GM21529 (cell line): ENCODE measurements at regions not wholly inside any gene's neighbourhood (a gene's known extent, or its start where the extent isn't known, plus 50 kb on each side); places are given as distances from the start of the nearest gene placed in this dataset.

Source experiments
- ATAC-seq: cut with Tn5 transposase; IDR thresholded peaks from one replicate; pipeline ENCODE4 v1.9.1; 2021; ENCODE audit not compliant: unreplicated experiment

DNA sequence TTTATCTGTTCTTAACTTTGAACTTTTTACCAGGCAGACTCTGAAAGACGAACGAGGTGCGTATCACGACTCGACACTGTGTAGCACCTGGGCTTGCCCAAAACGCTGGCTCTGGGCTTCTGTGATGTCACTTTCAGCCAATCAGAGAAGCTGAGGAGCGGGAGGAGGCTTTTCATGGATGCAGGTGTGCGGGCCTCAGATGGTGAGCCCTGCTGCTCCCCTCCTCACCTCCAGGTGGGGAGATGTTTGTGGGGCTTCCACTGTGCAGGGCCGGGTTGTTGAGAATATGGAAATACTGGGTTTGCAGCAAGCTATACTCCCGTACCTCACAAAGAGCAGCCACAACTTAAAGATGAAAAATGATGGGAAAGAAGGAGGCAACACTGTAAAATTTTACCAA lies 246.3 kb downstream of the IRX2 start:
- no peak for ATAC-seq

DNA sequence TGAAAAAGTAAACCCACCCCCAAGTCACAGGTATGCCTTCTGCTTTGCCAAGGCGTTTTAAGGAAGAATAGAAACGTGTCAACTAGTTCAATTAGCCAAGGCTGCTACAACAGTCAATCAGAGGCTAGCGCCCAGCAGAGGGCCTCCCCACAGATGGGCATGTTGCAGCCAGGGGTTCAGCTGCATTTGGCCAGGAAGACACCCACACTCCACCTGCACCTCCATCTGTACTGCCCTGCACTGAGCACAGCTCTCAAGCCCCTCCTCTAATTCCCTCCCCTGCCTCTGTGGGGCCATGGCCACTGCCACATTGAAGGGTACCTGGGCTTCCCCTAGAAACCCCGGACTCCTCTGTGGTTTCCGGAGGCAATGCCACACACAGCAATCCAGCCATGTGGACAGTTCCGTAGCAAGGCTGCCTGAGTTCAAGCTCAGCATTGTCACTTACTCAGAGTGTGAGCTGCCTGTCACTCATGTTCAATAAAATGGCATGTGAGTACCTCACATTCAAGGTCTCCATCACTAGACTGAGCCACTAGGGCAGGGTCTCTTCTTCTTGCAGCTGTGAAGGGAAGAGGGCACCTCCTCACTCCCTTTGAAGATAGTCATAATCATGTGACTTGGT lies 248.4 kb downstream of the IRX2 start:
- no peak for ATAC-seq

DNA sequence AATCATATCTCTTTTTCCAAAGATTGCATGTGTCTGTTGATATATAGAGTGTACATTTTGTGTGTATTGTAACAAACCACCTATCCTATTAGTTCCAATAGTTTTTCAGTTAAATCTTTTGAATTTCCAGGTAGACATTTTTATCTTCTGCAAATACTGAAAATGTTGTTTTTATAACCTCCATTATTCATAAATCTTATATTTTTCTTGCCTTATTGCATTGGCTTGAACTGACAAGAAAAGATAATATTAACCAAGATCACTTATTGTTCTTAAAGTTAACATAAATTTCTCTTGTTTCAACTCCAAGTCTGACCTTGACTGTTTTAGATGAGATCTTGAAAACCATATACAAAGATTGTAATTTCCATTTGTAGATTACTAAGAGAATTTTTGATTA lies 251.6 kb downstream of the IRX2 start:
- ATAC-seq = no peak

DNA sequence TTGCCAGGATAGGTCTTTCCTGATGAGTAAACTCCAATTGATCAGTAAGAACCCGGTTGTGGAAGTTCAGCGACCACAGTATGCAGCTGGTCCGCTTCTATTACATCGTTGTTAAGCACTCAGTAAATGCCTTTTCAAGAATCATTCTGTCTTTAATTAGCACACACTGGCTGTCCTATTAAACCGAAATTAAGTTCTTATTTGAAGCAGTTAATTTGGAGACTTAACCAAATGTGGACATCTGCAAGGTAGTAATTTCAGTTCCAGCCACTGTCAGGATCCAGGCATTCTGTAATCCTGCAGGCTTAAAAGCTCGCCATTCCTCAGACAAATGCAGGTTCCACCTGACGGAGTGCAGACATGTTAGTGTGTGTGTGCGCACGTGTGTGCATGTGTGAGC lies 254.6 kb downstream of the IRX2 start:
- ATAC-seq = no peak

DNA sequence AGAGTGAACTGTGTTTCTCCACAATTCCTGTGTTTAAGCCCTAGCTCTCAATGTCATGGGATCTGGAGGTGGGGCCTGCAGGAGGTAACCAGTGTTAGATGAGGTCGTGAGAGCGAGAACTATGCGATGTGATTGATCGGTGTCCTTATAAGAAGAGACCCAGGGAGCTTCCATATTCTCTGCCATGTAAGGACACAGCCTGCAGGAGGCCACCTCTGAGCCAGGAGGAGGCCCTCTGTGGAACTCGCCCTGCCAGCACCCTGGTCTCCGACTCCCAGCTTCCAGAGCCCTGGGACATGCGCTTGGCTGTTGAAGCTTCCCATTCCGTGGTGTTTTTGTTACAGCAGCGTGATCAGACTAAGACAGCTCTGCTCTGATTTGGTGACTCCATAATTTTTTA lies 255.4 kb downstream of the IRX2 start:
- no peak for ATAC-seq

DNA sequence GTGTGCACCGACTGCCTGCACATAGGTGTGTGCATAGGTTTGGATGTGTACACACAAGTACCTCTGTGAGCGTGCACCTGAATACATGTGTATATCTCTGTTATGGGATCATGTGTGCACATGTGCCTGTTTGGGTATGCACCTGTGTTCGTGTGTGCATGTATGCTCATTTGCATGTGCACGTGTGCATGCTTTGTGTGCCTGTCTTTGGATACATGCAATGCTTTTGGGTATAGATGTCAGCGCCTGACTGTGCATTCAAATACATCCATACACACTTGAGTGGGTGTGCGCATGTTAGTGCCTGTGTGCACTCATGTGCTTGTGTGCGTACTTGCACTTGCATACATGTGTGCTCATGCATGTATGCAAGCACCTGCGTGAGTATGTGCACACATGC lies 258.1 kb downstream of the IRX2 start:
- ATAC-seq = no peak

DNA sequence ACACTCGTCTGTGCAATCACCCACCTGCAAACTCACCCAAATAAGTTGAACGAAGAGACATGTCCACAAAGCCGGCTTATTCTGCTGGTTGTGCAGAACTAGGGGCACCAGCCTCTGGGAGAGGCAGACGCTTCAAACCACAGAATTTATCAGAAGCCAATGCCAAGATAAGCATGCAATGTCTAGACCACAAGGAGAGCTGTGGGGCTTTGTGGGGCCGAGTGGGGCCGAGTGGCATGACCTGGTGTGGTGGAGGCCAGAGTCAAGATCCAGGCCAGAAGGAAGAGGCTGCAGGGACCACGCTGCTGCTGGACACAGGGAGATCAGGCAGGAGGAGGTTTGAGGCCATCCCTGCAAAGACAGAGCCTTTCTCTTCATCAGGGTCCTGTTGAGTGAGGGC lies 259.0 kb downstream of the IRX2 start:
- ATAC-seq = no peak

DNA sequence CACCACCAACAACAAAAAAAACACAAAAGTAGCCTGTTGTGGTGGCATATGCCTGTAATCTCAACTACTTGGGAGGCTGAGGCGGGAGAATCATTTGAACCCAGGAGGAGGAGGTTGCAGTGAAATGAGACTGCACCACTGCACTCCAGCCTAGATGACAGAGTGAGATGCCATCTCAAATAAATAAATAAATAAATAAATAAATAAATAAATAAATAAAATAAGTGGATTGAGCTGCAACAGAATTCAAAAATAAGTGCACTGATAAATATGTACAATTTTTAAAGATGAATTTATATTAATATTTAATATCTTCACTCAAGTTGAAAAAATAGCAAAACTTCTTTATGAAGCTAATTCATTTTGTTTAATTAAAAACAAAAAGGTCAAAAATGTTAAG lies 259.6 kb downstream of the IRX2 start:
- ATAC-seq = no peak

DNA sequence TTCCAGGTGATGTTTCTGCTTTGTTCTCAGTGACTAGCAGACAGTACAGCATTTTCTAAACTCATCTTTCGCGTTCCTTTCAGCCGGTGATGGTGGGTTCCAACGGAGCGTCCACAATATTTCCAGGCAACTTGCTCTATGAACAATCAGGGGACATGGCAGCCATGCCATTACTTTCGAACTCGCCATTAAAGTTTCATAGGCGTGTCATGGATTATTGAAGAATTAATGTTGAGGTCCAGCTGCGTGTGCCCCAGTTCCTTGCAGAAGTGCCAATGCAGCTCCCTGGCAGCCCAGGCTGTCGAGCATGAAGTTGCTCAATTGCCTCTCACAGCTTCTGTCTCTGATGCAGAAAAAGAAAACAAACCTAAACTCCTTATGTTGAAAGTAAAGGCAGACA lies 262.2 kb downstream of the IRX2 start:
- no peak for ATAC-seq

DNA sequence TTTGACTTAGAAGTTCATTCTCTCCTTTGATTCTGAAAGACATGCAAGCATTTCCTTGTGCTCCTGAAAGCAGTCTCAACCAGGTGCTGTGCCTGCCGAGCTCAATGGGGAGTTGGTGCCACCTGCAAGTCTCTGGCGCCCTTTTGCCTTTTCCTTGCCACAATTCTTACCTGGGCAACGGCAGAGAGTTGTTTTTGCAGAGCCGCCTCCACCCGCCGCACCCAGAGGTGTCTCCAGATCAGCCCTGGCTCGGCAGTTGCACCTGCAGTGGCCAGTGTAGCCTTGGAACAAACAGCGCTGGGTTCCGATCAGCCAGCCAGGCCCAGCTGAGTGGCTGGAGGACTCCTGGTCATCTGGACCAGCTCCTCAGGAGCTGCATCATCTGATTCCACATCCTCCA lies 262.9 kb downstream of the IRX2 start:
- no peak for ATAC-seq

DNA sequence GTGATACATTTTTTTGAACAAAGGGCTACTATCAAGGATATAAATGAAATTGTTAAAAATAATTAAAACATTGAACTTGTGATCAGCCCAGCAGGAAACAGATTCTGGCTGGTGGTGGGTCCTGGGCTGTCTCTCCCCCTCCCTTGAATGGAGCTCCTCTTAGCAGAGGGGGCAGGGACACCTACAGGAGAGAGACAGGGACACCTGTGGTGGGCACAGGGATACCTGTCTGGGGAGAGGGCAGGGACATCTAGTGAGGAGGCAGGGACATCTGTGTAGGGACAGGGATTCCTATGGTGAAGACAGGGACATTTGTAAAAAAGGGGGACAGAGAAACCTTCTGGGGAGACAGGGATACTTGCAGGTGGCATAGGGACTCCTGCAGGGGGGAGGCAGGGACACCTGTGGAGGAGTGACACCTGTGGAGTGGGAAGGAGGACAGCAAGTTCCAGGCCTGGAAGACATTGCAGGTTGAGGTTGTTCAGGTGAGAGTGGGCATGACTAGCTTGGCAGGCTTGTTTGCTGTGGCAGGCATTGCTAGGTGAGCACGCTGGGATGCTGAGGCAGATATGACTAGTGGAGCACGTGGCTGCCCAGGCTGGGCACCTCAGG lies 264.2 kb downstream of the IRX2 start:
- no peak for ATAC-seq

DNA sequence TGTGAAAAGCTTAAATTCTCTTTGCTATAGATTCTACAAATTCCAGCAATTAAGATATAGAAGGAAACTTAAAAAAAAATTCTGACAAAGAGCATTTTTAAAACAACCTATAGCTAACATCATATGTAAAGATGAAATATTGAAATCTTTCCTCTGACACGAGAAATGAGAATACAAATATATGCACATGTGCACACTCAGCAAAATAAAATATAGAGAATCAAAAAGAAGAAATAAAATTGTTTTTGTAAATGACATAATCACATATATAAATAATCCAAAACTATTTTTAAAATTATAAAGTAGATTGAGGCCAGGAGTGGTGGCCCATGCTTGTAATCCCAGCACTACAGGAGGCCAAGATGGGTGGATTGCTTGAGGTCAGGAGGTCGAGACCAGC lies 265.1 kb downstream of the IRX2 start:
- no peak for ATAC-seq

DNA sequence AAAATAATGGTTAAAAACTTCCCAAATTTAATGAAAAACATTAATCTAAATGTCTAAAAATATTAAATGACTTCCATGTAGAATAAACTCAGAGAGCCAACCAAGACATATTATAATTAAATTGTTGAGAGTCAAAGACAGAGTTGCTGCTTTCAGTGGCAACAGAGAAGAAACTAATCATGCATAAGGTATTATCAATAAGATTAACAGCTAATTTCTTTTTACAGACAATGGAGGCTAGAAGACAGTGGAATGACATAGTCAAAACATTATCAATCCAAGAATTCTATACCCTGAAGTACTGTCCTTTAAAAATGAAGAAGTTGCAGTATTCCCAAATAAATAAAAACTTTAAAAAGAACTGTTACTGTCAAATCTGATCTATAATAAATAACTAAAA lies 268.7 kb downstream of the IRX2 start:
- no peak for ATAC-seq

DNA sequence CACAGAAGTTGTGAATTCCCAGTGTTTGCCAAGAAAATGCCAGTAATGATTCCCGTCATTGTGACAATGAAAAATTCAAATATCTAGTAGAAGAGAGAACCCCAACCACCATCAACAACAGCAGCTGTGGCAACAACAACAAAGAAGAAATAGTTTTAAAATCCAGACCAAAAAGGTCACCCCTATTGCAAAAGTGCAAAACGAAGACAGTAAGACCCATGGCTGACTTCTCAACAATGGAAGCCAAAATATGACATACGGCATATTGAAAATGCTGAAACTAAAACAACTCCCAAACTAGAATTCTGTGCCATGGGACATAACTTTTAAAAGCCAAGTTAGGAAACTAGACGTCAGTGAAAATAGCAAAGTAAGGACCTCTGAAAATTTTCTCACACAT lies 270.6 kb downstream of the IRX2 start:
- no peak for ATAC-seq

DNA sequence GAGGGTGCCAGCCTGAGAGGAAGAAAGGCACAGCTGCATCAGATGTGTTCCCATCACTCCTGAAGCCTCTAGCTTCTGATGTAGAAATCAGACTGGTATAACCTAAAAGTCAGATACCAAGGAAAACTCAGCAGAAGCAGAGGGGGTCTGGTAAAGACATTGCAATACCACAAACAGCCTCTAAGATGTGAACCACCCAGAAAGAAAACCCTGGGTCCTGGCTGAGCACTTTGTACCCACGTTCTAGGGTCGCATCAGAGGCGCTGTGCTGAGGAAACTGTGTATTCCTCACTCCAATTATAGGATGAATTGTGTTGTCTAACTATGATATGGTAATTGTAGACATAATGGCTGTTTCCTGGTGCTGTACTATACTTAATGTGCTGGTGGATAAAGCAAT lies 275.6 kb downstream of the IRX2 start:
- ATAC-seq = no peak

DNA sequence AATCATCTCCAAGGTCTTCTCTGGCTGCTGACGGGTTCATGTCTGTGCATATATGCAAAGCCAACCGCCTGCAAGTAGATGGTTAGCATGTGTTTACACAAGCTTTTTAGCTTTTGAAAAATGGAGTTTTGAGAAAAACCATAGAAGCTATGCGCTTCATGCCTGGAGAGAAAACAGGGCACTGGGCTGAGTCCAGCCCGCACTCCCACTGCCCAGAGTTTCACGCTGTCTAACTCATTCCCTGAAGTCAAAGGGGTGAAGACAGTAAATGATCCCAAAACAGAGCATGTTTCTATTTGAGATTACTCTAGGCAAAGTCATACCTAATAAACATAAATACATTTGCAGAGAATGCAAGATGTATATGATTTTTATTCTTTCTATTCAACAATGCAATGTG lies 278.8 kb downstream of the IRX2 start:
- ATAC-seq = no peak

DNA sequence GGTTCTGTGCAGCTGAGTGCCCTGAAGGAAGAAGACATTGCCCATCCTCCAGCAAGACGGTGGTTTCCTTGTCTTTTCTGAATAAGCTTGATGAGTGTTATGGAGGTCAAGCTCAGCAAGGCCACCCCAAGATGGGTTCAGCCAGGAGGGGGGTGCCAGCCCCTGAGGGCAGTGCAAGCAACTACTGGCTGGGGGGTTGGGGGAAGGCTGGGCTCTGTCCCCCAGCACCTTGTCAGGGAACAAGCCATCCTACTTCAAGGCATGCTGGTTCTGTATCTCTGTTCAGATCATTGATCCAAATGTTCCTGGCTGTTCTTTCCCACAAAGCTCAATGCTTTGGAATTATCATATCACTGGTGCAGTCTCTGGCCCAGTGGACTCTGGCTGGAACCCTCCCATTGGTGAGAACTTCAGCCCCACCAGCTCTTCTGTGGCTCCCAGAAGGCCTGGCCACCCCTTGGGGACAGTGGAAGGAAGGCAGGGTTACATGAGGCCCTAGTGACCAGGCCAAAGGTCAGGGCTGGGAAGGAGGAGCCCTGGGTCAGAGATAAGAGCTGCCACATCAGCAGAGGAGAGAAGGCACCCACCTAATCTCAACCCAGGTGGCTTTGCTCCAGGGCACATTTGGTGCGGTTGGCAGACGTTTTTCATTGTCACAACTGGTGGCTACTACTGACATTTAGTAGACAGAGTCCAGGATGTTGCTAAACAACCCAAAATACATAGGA lies 280.2 kb downstream of the IRX2 start:
- ATAC-seq = no peak

DNA sequence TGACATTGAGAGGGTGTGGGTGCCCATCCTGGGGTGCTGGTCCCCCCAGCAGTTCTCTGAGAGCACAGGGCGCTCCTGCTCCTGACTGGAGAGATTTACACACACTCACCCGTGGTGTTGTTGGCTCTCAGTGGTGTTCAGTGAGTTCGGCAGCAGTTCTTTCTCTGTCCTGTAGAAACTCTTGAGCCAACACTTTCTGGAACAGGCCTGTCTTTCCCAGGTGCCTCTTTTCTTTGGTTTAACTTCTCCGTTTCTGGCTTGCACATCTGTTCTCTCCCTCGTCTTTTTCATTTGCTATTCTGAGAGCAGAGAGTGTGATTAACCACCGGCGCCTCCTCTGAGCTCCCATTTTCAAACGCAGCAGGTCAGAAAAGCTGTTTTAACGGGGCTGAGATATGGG lies 284.5 kb downstream of the IRX2 start:
- ATAC-seq = no peak

DNA sequence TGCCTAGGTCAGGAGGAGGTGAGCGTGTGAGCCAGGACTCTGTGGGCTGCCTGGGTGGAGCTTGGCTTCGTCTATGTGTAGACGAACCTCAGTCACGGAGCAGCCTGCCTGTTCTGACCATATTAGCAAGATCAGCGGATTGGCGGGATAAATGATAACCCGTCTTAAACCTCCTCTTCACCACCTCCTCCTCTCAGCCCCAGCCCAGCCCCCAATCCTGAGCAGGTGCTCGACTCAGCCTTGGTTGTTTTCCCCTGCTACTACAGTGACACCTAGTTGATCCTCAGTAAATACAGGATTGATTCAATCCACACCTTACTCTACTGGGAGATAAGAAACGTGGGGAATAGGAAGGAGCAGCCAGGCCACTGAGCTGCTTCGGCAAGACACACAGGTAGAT lies 286.1 kb downstream of the IRX2 start:
- ATAC-seq = no peak

DNA sequence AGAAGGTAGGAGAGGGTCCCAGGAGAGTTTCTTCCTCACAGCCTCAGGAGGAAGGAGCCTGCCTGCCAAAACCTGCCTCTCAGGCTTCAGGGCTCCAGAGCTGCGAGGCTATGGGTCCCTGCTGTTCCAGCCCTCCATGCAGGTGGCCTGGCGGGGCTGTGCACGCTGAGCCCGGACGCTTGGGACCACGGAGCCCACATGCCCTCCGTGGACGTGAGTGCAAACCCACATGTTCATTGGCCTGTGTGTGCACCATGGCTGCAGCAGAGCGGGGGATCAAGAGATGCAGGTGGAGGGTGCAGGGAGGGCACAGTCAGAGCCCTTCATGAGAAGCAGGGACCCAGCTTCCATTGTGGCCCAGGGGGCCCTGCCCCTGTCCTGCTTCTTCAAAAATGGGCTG lies 287.3 kb downstream of the IRX2 start:
- ATAC-seq = no peak

DNA sequence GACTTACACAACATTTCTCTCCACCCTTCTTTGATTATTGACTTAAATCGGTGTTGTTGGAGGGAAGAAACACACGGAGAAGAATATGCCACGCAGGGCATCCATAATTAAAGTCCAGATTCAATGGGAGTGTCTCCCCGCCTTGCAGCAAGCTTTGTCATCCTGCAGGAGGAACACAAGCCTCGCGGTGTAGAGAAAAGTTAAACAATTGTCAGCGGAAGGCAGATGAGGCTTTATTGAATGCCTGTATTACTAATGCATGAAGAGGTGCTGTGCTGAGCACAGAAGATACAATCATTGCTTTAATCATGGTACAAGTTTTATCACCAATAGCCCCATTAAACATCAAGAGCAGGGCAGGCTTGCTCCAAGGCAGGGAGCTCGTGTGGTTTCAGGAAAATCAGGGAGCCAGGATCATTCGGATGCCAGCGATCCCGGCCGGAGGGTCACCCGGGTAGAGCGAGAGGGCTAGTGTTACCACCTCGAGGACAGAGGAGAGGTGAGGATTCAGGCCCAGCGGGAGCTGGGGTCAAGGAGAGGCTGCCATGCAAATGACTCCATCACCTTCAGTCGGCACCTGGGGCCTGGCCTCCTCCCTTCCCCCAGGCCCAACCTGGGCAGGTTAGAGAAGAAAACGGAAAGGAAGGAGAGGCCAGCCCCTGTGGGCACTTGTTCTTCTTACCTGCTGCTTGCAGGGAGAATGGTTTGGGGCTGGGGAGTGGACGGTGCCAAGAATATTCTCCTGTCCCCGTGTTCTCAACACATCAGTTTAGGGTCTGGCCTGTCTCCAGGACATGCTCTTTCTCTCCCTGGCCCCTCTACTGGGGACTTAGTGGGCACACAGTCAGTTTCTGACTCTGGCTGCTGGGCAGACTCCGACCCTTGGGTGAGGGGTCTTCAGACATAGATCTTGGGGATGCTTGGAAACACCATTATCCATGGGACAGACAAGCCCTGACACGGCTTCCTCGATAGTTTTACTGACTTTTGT lies 289.5 kb downstream of the IRX2 start:
- no peak for ATAC-seq

DNA sequence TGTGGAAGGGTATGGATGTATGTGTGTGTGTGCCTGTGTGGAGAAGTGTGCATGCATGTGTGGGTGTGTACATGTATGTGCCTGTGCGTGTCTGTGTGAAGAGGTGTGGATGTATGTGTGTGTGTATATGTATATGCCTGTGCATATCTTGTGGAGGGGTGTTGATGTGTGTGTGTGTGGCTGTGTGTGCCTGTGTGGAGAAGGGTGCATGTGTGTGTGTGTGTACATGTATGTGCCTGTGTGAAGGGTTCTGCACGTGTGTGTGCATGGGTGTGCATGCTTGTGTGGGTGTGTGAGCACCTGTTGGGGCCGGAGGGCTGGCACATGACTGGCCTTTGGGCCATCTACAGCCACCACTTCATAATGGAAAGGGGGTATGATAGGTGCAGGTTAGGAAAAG lies 291.4 kb downstream of the IRX2 start:
- no peak for ATAC-seq
